Aorta (tissue), 5 donors: ENCODE measurements at regions not wholly inside any gene's neighbourhood (a gene's known extent, or its start where the extent isn't known, plus 50 kb on each side); places are given as distances from the start of the nearest gene placed in this dataset.

Experiments used
- ATAC-seq: fragments of 200-7000 bp; cut with Tn5 transposase; one replicate; pipeline ENCODE4 v1.9.1; 2022; ENCODE audit warnings: moderate library complexity; ENCODE audit not compliant: low FRiP score
- DNase-seq, 2 donors: peaks; one replicate each; pipeline ENCODE4 v3.0.0-alpha.2; 2020
- H3K27ac ChIP-seq, 2 donors: one replicate each; pipeline ENCODE4 v1.5.1; 2013; ENCODE audit warnings: low read length in 2 of 2, mild to moderate bottlenecking in 2 of 2, moderate library complexity in 2 of 2, control low read depth in 1 of 2, inconsistent platforms in 1 of 2, low read depth in 1 of 2
- H3K27me3 ChIP-seq, 2 donors: one replicate each; pipeline ENCODE4 v1.6.1; 2013; ENCODE audit warnings: control low read depth in 1 of 2, low read length in 1 of 2, mild to moderate bottlenecking in 1 of 2, moderate library complexity in 1 of 2; ENCODE audit not compliant: insufficient read depth in 2 of 2, control insufficient read depth in 1 of 2
- H3K36me3 ChIP-seq, 2 donors: one replicate each; pipeline ENCODE4 v1.6.1; 2013; ENCODE audit warnings: control low read depth in 1 of 2, low read length in 1 of 2, mild to moderate bottlenecking in 1 of 2; ENCODE audit not compliant: insufficient read depth in 2 of 2, control insufficient read depth in 1 of 2
- H3K4me1 ChIP-seq, 2 donors: one replicate each; pipeline ENCODE4 v1.6.1; 2013; ENCODE audit warnings: low read length in 2 of 2, control low read depth in 1 of 2, mild to moderate bottlenecking in 1 of 2, moderate library complexity in 1 of 2; ENCODE audit not compliant: insufficient read depth in 2 of 2, control insufficient read depth in 1 of 2
- H3K4me3 ChIP-seq, 2 donors: one replicate each; pipeline ENCODE4 v1.5.1; 2013; ENCODE audit warnings: low read length in 2 of 2, control low read depth in 1 of 2, mild to moderate bottlenecking in 1 of 2
- H3K9me3 ChIP-seq: one replicate; pipeline ENCODE4 v1.6.1; 2013; ENCODE audit warnings: mild to moderate bottlenecking, low read length; ENCODE audit not compliant: control insufficient read depth
- WGBS, 2 donors: extraction: QIAGEN DNeasy Blood & Tissue Kit; methylation state at CpG; one replicate each; pipeline ENCODE4 v1.1.7; 2013; 5-methylcytosine and 5-hydroxymethylcytosine counted together
- intact Hi-C, 2 donors: fragments of 100-400 bp; cut with DNase I; formaldehyde crosslinking; loops; one replicate each; pipeline versions ENCODE4 v1.14.2 to v1.15.0; 2022
- donor health status: healthy with polysubstance abuse.
- donor health status: Bipolar disorder and iron deficiency.
- donor health status: DM: no; HTN: no; CAD: no.
- donor health status: DM: no; HTN: no; CAD: no.
- donor health status: DM: yes; HTN: yes; CAD: no.

DNA sequence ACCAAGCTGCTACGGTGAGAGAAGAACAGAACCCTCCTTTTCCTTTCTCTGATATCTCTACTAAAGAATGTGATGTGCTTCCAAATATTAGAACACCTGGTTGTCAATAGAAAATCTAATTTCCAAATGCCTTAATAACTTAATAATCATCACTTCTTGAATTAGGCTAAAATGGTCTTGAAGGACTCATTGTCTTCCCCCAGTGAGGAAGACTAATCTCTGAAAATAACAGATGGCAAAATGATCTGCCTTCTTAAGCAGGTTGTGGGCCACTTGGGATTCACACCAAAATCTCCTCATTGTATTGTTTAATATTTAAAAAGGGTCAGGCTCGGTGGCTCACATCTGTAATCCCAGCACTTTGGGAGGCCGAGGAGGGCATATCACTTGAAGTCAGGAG lies 805.9 kb upstream of the AUTS2 start:
- WGBS, 2 donors = 46 to 52% methylated on average over 3 of the region's 3 CpGs
- Histone ChIP-seq H3K36me3 (no peaks in the 10 kb centered on the region), H3K27ac (no peak overlapping the region), H3K9me3 (no peaks in the 10 kb centered on the region), H3K4me1 (no peaks in the 10 kb centered on the region), H3K27me3 (peaks cover 0 to 6% of the 10 kb centered on the region in 2 donors), H3K4me3 (no peak overlapping the region)
- intact Hi-C loops = no loop called here
- ATAC-seq = no peak
- DNase-seq = no peak

DNA sequence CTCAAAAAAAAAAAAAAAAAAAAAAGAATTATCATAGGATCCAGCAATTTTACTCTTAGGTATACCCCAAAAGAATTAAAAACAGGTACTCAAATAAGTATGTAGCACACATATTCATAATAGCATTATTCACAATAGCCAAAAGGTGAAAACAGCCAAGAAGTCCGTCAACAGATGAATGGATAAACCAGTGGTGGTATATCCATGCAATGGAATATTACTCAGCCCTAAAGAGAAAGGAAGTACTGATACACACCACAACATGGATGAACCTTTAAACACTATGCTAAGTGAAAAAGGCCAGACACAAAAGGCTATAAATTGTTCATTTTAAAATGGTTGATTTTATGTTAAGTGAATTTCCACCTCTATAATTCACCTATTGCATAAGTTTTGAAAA lies 804.8 kb upstream of the AUTS2 start:
- intact Hi-C loops = no loop called here
- no peaks in the 10 kb centered on the region for H3K4me1 ChIP-seq
- H3K9me3 ChIP-seq = no peaks in the 10 kb centered on the region
- H3K27ac ChIP-seq = no peak overlapping the region
- DNase-seq = no peak
- ATAC-seq = no peak
- WGBS, 2 donors = 92 to 93% methylated on average over 1 of the region's 1 CpG
- peaks cover 0 to 6% of the 10 kb centered on the region in 2 donors for H3K27me3 ChIP-seq
- no peaks in the 10 kb centered on the region for H3K36me3 ChIP-seq
- H3K4me3 ChIP-seq = no peak overlapping the region

DNA sequence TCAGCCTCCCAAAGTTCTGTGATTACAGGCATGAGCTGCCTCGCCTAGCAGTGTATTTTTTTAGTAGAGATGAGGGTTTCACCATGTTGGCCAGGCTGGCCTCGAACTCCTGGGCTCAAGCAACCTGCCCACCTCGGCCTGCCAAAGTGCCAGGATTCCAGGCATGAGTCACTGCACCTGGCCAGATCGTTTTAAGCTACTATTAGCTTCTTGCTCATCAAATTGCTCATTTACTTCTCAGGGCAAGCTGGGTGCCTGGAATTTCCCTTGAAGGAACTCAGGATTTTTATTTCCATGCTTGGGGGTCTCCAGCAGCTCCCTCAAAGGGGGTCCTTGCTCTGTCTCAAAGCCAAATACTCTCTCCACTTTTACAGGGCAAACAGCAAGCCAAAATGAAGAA lies 798.0 kb upstream of the AUTS2 start:
- WGBS, 2 donors = 59 to 69% methylated on average over 4 of the region's 4 CpGs
- ATAC-seq (no peak), DNase-seq (no peak)
- peaks cover 2% of the 10 kb centered on the region for H3K9me3 ChIP-seq
- H3K4me1 ChIP-seq = no peaks in the 10 kb centered on the region
- no peak overlapping the region for H3K4me3 ChIP-seq
- no peaks in the 10 kb centered on the region for H3K27me3 ChIP-seq
- H3K36me3 ChIP-seq = no peaks in the 10 kb centered on the region
- no peak overlapping the region for H3K27ac ChIP-seq
- intact Hi-C loops = no loop called here

DNA sequence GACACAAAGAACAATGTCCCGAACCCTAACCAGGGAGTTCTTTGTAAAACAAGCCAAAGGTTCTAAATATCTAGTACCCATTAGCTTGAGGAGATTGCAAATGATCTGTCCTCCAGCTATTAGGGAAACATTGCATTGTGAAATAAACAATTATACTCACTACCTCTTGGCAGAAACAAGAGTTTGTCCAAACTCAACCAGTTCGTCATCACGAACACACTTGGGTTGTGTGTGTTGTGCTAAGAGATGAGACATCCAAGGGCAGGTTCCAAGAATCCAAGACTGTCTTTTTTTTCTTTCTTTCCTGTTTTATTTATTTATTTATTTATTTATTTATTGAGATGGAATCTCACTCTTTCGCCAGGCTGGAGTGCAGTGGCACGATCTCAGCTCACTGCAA lies 793.1 kb upstream of the AUTS2 start:
- DNase-seq (no peak), ATAC-seq (no peak)
- H3K27me3 ChIP-seq = no peaks in the 10 kb centered on the region
- no peaks in the 10 kb centered on the region for H3K36me3 ChIP-seq
- peaks cover 5% of the 10 kb centered on the region for H3K9me3 ChIP-seq
- intact Hi-C loops = no loop called here
- no peak overlapping the region for H3K4me3 ChIP-seq
- 86 to 90% methylated on average over 5 of the region's 5 CpGs for WGBS, 2 donors
- no peaks in the 10 kb centered on the region for H3K4me1 ChIP-seq
- H3K27ac ChIP-seq = no peak overlapping the region

DNA sequence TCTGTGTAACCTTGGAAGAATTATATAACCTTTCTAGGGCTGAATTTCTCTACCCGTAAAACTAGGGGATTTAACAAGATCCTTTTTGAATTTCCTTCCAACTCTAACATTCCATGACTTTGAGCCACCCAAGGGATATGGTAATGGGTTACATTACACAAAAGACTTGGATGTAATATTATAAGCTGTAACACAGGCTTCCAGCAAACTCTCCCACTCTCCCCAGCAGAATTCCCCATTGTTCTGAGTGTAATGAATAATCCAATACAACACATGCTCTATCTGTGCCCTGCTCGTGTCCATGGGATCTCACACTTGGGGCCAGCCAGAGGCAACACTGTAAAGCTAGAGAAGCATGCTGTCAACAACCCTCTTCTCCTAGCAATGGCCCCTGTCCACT lies 790.6 kb upstream of the AUTS2 start:
- intact Hi-C loops = no loop called here
- DNase-seq = no peak
- no peaks in the 10 kb centered on the region for H3K36me3 ChIP-seq
- peaks cover 5% of the 10 kb centered on the region for H3K9me3 ChIP-seq
- ATAC-seq = no peak
- H3K4me1 ChIP-seq = no peaks in the 10 kb centered on the region
- no peak overlapping the region for H3K4me3 ChIP-seq
- H3K27me3 ChIP-seq = no peaks in the 10 kb centered on the region
- 49 to 53% methylated on average over 2 of the region's 2 CpGs for WGBS, 2 donors
- no peak overlapping the region for H3K27ac ChIP-seq

DNA sequence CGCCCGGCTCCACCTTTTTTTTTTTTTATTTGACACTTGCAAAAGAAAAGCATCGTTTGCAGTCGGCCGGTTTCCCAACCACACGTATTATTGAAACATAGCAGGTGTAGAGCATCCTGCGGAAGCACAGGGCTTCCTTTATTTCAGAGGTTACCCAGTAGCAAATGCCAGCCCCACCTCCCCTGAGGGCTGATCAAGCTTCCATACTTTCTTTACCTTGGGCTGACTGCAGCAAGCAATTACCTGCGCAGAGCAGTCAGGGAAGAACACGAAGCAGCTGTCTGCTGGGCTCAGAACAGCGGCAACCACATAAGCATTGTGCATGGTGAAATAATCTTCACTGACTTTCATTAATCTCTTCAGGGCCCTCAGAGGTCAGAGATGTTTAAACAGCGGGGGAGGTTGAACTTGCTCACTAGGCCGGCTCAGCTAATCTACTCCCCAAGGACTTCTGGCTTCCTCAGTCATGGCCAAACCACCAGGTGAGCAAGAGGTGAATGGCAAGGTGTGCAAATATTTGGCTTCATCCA lies 784.7 kb upstream of the AUTS2 start:
- Histone ChIP-seq H3K27me3 (no peaks in the 10 kb centered on the region), H3K4me3 (no peak overlapping the region), H3K9me3 (no peaks in the 10 kb centered on the region), H3K36me3 (no peaks in the 10 kb centered on the region), H3K27ac (no peak overlapping the region), H3K4me1 (no peaks in the 10 kb centered on the region)
- ATAC-seq (no peak), DNase-seq (no peak)
- intact Hi-C loops = no loop called here
- WGBS, 2 donors = 69 to 74% methylated on average over 12 of the region's 12 CpGs

DNA sequence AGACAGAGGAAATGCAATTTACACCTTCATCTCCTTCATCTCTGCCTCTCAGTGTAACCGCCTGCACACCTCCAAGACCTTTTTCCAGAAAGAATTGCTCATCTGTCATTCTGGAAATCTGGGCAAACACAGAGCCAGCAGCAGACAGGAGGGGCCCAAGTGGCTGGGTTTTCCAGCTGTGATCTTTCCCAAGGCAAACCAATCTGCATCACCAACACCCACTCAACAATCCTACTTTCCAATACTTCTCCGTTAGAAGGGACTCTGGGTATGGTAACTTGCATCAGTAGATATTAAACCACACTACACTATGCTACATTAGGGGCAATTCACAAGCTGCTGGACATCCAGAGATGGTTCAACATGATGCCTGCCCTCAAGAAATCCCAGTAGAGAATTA lies 781.8 kb upstream of the AUTS2 start:
- no peaks in the 10 kb centered on the region for H3K27me3 ChIP-seq
- intact Hi-C loops = no loop called here
- WGBS, 2 donors = 63 to 69% methylated on average over 2 of the region's 2 CpGs
- no peak for ATAC-seq
- no peak for DNase-seq
- H3K9me3 ChIP-seq = peaks cover 2% of the 10 kb centered on the region
- H3K4me3 ChIP-seq = no peak overlapping the region
- H3K4me1 ChIP-seq = no peaks in the 10 kb centered on the region
- H3K27ac ChIP-seq = no peak overlapping the region
- H3K36me3 ChIP-seq = no peaks in the 10 kb centered on the region

DNA sequence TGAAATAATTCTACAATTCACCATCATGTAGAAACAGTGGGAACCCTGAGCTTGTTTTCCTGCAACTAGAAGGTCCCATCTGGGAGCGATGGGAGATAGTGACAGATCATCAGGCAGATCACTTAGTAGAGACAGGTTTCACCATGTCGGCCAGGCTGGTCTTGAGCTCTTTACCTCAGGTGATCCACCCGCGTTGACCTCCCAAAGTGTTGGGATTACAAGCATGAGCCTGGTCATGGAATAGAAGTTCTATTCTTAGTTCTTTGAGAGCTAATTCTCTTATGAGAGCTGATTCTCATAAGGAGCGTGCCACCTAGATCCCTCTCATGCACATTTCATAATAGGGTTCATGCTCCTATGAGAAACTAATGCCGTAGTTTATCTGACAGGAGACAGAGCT lies 778.0 kb upstream of the AUTS2 start:
- WGBS, 2 donors = 89% methylated on average over 6 of the region's 6 CpGs
- H3K4me3 ChIP-seq = no peak overlapping the region
- intact Hi-C loops = no loop called here
- DNase-seq (no peak), ATAC-seq (no peak)
- H3K9me3 ChIP-seq = peaks cover 10% of the 10 kb centered on the region
- no peaks in the 10 kb centered on the region for H3K27me3 ChIP-seq
- H3K36me3 ChIP-seq = no peaks in the 10 kb centered on the region
- H3K4me1 ChIP-seq = no peaks in the 10 kb centered on the region
- H3K27ac ChIP-seq = no peak overlapping the region

DNA sequence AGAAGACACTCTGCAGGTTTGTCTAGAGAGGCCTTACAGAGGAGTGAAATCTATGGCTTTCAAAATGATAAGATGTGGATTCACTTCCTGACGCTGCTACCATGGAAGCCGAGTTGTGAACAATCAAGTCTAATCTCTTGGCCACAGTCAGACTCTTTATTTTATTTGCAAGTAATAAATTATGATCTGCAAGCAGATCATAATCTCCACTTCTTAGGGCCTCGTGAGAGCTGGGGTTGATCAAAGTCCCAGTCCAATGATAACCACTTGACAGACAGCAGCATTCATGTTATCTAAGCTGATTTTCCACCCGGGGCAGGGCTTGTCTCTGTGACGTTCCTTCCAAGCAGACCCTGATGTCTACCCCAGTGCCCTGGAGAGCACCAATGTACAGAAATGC lies 776.4 kb upstream of the AUTS2 start:
- intact Hi-C loops = no loop called here
- Histone ChIP-seq H3K36me3 (no peaks in the 10 kb centered on the region), H3K9me3 (peaks cover 10% of the 10 kb centered on the region), H3K4me3 (no peak overlapping the region), H3K27ac (no peak overlapping the region), H3K4me1 (no peaks in the 10 kb centered on the region), H3K27me3 (no peaks in the 10 kb centered on the region)
- no peak for ATAC-seq
- WGBS, 2 donors = 33 to 35% methylated on average over 5 of the region's 5 CpGs
- DNase-seq = no peak
